ENCODE measurements at regions not wholly inside any gene's neighbourhood (a gene's known extent, or its start where the extent isn't known, plus 50 kb on each side); places are given as distances from the start of the nearest gene placed in this dataset.
"Not testable (repeated sequence)": the region's sequence is repeated elsewhere in the genome, so short reads cannot be mapped to it uniquely, and the experiment has no call there.

- no peak overlapping the region for H3K4me3 ChIP-seq (ENCODE audit: low read length)
- TF ChIP-seq CTCF (conservative IDR thresholded peaks at IDR 0.05; ENCODE audit: low read length), result no peak
- DNase-seq (ENCODE audit: low read depth), result peak; percentile 3
These were observed 100.1 kb downstream of the EIF4E start for GRCh38 chr4:98828801-98829200.

- no peak overlapping the region for H3K4me3 ChIP-seq (ENCODE audit: low read length)
- TF ChIP-seq CTCF (conservative IDR thresholded peaks at IDR 0.05; ENCODE audit: low read length), result no peak
These were observed 101.3 kb downstream of the EIF4E start for GRCh38 chr4:98827661-98828060.

GRCh38 chr4:98822144-98822543, 106.8 kb downstream of the EIF4E start:
- H3K4me3 ChIP-seq (ENCODE audit: low read length), result no peak overlapping the region
- TF ChIP-seq CTCF (conservative IDR thresholded peaks at IDR 0.05; ENCODE audit: low read length), result no peak
- DNase-seq (ENCODE audit: low read depth), result no peak

More at GRCh38 chr4:98827661-98828060, 101.3 kb downstream of the EIF4E start:
- DNase-seq (ENCODE audit: low read depth), result no peak

GRCh38 chr4:98818116-98818515, 110.8 kb downstream of the EIF4E start:
- DNase-seq (ENCODE audit: low read depth), result not testable (repeated sequence)

GRCh38 chr4:98816816-98817215, 112.1 kb downstream of the EIF4E start:
- no peak for TF ChIP-seq CTCF (conservative IDR thresholded peaks at IDR 0.05; ENCODE audit: low read length)
- DNase-seq (ENCODE audit: low read depth), result no peak
- no peak overlapping the region for H3K4me3 ChIP-seq (ENCODE audit: low read length)

More at GRCh38 chr4:98818116-98818515, 110.8 kb downstream of the EIF4E start:
- not testable (repeated sequence) for H3K4me3 ChIP-seq (ENCODE audit: low read length)

- no peak for TF ChIP-seq CTCF (conservative IDR thresholded peaks at IDR 0.05; ENCODE audit: low read length)
- DNase-seq (ENCODE audit: low read depth), result no peak
These were observed 112.5 kb downstream of the EIF4E start for GRCh38 chr4:98816386-98816785.

GRCh38 chr4:98804403-98804802, 124.5 kb downstream of the EIF4E start:
- DNase-seq (ENCODE audit: low read depth), result no peak
- TF ChIP-seq CTCF (conservative IDR thresholded peaks at IDR 0.05; ENCODE audit: low read length), result no peak
- H3K4me3 ChIP-seq (ENCODE audit: low read length), result no peak overlapping the region

More at GRCh38 chr4:98816386-98816785, 112.5 kb downstream of the EIF4E start:
- no peak overlapping the region for H3K4me3 ChIP-seq (ENCODE audit: low read length)

GRCh38 chr4:98803251-98803650, 125.7 kb downstream of the EIF4E start:
- no peak overlapping the region for H3K4me3 ChIP-seq (ENCODE audit: low read length)

More at GRCh38 chr4:98803251-98803650, 125.7 kb downstream of the EIF4E start:
- no peak for TF ChIP-seq CTCF (conservative IDR thresholded peaks at IDR 0.05; ENCODE audit: low read length)
- no peak for DNase-seq (ENCODE audit: low read depth)

Measured in AG10803 (cell line).